Hepatocyte (in vitro differentiated cells): ENCODE measurements at regions not wholly inside any gene's neighbourhood (a gene's known extent, or its start where the extent isn't known, plus 50 kb on each side); places are given as distances from the start of the nearest gene placed in this dataset.

Experiments used
- DNase-seq: peaks from one replicate; pipeline ENCODE4 v3.0.0-alpha.2; 2016; ENCODE audit warnings: low spot score
- H2AFZ ChIP-seq: fragments of 200-600 bp; sonication (generic); 2 replicates; pipeline ENCODE4 v1.6.0; 2016; ENCODE audit warnings: antibody characterized with exemption, mild to moderate bottlenecking
- H3K27ac ChIP-seq: fragments of 200-600 bp; sonication (generic); 2 replicates; pipeline ENCODE4 v1.5.1; 2016; ENCODE audit warnings: mild to moderate bottlenecking
- H3K27me3 ChIP-seq: fragments of 200-600 bp; sonication (generic); 2 replicates; pipeline ENCODE4 v1.6.1; 2016
- H3K36me3 ChIP-seq: fragments of 200-600 bp; sonication (generic); replicated peaks from 2 replicates; pipeline ENCODE4 v1.5.1; 2016; ENCODE audit warnings: low read depth; ENCODE audit not compliant: insufficient read depth
- H3K4me1 ChIP-seq: fragments of 200-600 bp; sonication (generic); 2 replicates; pipeline ENCODE4 v1.5.1; 2016; ENCODE audit warnings: mild to moderate bottlenecking, moderate library complexity; ENCODE audit not compliant: insufficient read depth
- H3K4me2 ChIP-seq: fragments of 200-600 bp; sonication (generic); 2 replicates; pipeline ENCODE4 v1.6.0; 2016
- H3K4me3 ChIP-seq: fragments of 200-600 bp; sonication (generic); 2 replicates; pipeline ENCODE4 v1.5.1; 2016; ENCODE audit warnings: mild to moderate bottlenecking
- H3K79me2 ChIP-seq: fragments of 200-600 bp; sonication (generic); 2 replicates; pipeline ENCODE4 v1.6.0; 2017; ENCODE audit warnings: mild to moderate bottlenecking
- H3K9me2 ChIP-seq: fragments of 200-600 bp; sonication (generic); replicated peaks from 2 replicates; pipeline ENCODE4 v1.6.0; 2017; ENCODE audit warnings: mild to moderate bottlenecking; ENCODE audit not compliant: insufficient read depth
- H3K9me3 ChIP-seq: fragments of 200-600 bp; sonication (generic); 2 replicates; pipeline ENCODE4 v1.5.1; 2016; ENCODE audit warnings: low read depth, mild to moderate bottlenecking
- H4K20me1 ChIP-seq: fragments of 200-600 bp; sonication (generic); 2 replicates; pipeline ENCODE4 v1.6.0; 2016; ENCODE audit warnings: mild to moderate bottlenecking; ENCODE audit not compliant: insufficient read depth, poor library complexity, severe bottlenecking
- CTCF ChIP-seq: fragments of 200-600 bp; sonication (generic); IDR thresholded peaks from 2 replicates; pipeline ENCODE4 v1.5.1; 2016; ENCODE audit warnings: antibody characterized with exemption, mild to moderate bottlenecking; ENCODE audit not compliant: poor library complexity
- EZH2 ChIP-seq: fragments of 200-600 bp; sonication (generic); IDR thresholded peaks from 2 replicates; pipeline ENCODE4 v1.6.1; 2016; ENCODE audit warnings: antibody characterized with exemption, mild to moderate bottlenecking, borderline replicate concordance
- EZH2phosphoT487 ChIP-seq: fragments of 200-600 bp; sonication (generic); IDR thresholded peaks from one replicate; pipeline ENCODE4 v1.6.1; 2018; ENCODE audit warnings: antibody characterized with exemption, mild to moderate bottlenecking, low read depth, moderate library complexity; ENCODE audit not compliant: unreplicated experiment, severe bottlenecking
- WGBS: methylation state at CpG from one replicate; pipeline ENCODE4 v1.1.6; 2016; ENCODE audit warnings: low lambda C conversion rate; ENCODE audit errors: missing lambda C conversion rate; 5-methylcytosine and 5-hydroxymethylcytosine counted together

DNA sequence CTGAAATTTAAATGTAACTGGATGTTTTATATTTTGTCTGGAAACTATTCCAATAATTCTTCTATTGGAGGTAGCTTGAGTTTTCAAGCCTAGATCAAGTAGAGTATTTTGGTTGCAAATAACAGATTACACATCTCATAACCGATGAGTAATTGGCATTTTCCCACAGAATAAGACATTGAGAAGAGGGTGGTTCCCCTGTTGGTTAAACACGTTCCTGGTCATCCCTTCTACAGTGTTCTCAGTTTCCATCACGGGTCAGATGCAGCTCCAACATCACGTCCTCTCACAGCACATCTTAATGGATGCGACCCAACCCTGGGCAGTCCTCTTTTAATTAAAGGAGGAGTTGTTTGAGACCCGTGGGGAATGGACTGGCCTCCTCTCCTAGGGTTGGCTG is 149.0 kb upstream of the ZNF516 start:
- no peak for DNase-seq
- Histone ChIP-seq H3K27me3 (no peaks in the 10 kb centered on the region), H3K9me3 (no peaks in the 10 kb centered on the region), H3K4me1 (no peaks in the 10 kb centered on the region), H2AFZ (no peak overlapping the region), H3K4me3 (no peak overlapping the region), H3K36me3 (no peaks in the 10 kb centered on the region), H3K9me2 (no peaks in the 10 kb centered on the region), H3K27ac (no peak overlapping the region), H3K79me2 (no peaks in the 10 kb centered on the region), H3K4me2 (no peak overlapping the region), H4K20me1 (no peaks in the 10 kb centered on the region)
- TF ChIP-seq CTCF: no peak
- WGBS: 91% methylated on average over 6 of the region's 6 CpGs

DNA sequence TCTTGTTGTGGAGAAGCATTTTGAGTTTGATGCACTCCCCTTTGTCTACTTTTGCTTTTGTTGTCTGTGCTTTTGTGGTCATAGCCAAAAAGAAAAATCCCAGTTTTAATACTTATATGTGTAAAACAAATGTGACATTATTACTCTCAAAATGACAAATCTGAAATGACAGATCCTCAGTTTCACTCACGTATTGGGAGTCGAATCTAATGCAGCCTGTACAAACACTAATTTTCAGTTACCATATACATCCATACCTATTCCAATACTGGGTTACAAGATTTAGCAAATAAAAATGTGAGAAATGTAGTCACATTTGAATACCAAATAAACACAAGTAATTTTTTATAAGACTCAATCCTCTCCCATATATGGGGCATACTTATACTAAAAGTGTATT is 148.2 kb upstream of the ZNF516 start:
- no peak for DNase-seq
- Histone ChIP-seq H3K4me1 (no peaks in the 10 kb centered on the region), H3K27ac (no peak overlapping the region), H3K9me3 (no peaks in the 10 kb centered on the region), H3K4me2 (no peak overlapping the region), H3K27me3 (no peaks in the 10 kb centered on the region), H2AFZ (no peak overlapping the region), H3K9me2 (no peaks in the 10 kb centered on the region), H3K79me2 (no peaks in the 10 kb centered on the region), H4K20me1 (no peaks in the 10 kb centered on the region), H3K4me3 (no peak overlapping the region), H3K36me3 (no peaks in the 10 kb centered on the region)
- 93% methylated on average over 2 of the region's 2 CpGs for WGBS
- no peak for TF ChIP-seq EZH2
- no peak for TF ChIP-seq CTCF
- no peak for TF ChIP-seq EZH2phosphoT487

- H3K4me1 ChIP-seq: no peaks in the 10 kb centered on the region
- TF ChIP-seq CTCF: no peak
- TF ChIP-seq EZH2: no peak
- no peak for TF ChIP-seq EZH2phosphoT487
- H3K79me2 ChIP-seq: no peaks in the 10 kb centered on the region
- H3K4me2 ChIP-seq: no peak overlapping the region
- no peak overlapping the region for H3K27ac ChIP-seq
- no peak overlapping the region for H2AFZ ChIP-seq
- no peak for DNase-seq
- H4K20me1 ChIP-seq: no peaks in the 10 kb centered on the region
- H3K27me3 ChIP-seq: no peaks in the 10 kb centered on the region
- H3K9me2 ChIP-seq: no peaks in the 10 kb centered on the region
- no peaks in the 10 kb centered on the region for H3K9me3 ChIP-seq
- H3K4me3 ChIP-seq: no peak overlapping the region
- WGBS: 53% methylated on average over 1 of the region's 1 CpG
- H3K36me3 ChIP-seq: no peaks in the 10 kb centered on the region
These were observed 145.4 kb upstream of the ZNF516 start for GRCh38 chr18:76640438-76640837.

DNA sequence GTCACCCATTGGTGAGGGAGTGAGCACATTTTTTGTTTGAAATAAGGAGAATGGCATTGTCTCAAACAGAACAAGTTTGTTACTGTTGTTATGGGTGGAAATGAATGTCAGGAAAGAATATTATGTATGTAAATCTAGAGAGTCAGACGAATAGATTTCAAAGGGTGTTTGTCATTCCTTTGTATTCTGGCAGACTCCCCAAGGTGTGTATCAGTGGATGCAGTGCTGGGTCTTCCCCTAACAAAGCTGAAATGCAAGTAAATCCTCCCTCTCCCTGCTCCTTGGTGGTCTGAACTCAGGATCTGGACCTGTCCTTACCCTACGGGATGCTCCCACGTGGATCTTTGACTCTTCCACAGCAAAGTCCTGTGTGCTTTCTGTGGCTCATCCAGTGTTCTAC is 139.5 kb upstream of the ZNF516 start:
- no peaks in the 10 kb centered on the region for H3K9me3 ChIP-seq
- no peaks in the 10 kb centered on the region for H3K9me2 ChIP-seq
- TF ChIP-seq EZH2 (no peak), CTCF (no peak), EZH2phosphoT487 (no peak)
- H4K20me1 ChIP-seq: no peaks in the 10 kb centered on the region
- H3K4me1 ChIP-seq: no peaks in the 10 kb centered on the region
- no peaks in the 10 kb centered on the region for H3K36me3 ChIP-seq
- no peaks in the 10 kb centered on the region for H3K27me3 ChIP-seq
- DNase-seq: no peak
- no peak overlapping the region for H3K4me2 ChIP-seq
- no peak overlapping the region for H2AFZ ChIP-seq
- WGBS: 29% methylated on average over 3 of the region's 3 CpGs
- H3K79me2 ChIP-seq: no peaks in the 10 kb centered on the region
- no peak overlapping the region for H3K27ac ChIP-seq
- no peak overlapping the region for H3K4me3 ChIP-seq
